ENCODE measurements at regions not wholly inside any gene's neighbourhood (a gene's known extent, or its start where the extent isn't known, plus 50 kb on each side); places are given as distances from the start of the nearest gene placed in this dataset.

GRCh38 chr7:46671108-46671769 is 750.2 kb upstream of the IGFBP3 start:
- no peak for DNase-seq (ENCODE audit: low spot score)

DNA sequence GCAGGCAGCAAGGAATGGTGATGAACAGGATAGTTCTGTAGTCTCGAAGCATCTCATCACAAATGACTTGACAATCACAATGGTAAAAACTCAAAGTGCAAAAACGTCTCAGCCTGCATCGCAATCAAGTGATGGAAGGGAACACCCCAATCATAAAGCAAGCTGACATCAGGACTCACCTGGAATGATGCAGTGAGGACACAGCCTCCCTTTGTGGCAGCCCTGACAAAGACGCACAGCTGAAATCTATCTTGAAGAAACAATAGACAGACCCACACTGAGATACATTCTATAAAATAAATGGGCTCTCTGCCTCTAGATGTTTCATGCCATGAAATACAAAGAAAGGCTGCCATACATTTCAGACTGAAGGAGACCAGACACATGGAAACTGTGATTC is 748.0 kb upstream of the IGFBP3 start:
- no peak for DNase-seq (ENCODE audit: low spot score)

- DNase-seq (ENCODE audit: low spot score), result no peak
These were observed 743.4 kb upstream of the IGFBP3 start for GRCh38 chr7:46664453-46664852.

DNA sequence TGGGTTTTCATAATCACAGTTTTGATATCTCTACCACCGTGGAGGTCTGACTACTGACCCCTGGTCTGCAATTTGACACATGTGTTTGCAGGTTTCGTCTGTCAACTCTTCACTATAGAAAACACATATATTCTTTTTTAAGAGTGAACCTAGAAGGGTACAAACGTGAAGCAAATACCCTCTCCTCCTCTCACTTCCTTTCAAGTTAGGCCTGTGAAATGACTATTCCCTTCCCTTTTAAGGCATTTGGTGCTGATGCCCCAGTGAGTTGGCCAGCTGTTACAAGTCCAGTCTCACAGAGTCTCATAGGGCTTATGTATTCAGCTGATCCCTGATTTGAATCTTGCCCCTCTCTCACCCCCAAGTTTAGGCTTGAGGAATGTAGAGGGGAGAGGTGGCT is 742.0 kb upstream of the IGFBP3 start:
- DNase-seq (ENCODE audit: low spot score), result no peak

DNA sequence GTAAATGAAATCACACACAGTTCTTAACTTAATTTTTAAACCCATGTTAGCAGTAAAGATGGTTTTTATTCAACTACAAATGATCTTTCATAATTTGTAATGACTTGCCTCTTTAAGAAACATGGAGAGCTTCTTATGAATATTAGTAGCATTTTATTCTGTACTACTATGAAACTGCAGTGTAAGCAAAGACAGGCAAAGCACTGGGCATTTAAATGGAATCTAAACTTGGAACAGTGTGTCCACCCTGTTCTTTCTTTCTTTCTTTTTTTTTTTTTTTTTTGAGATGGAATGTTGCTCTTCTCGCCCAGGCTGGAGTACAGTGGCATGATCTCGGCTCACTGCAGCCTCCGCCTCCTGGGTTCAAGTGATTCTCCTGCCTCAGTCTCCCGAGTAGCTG is 740.4 kb upstream of the IGFBP3 start:
- no peak for DNase-seq (ENCODE audit: low spot score)

- no peak for DNase-seq (ENCODE audit: low spot score)
These were observed 739.4 kb upstream of the IGFBP3 start for GRCh38 chr7:46660402-46660980.

DNA sequence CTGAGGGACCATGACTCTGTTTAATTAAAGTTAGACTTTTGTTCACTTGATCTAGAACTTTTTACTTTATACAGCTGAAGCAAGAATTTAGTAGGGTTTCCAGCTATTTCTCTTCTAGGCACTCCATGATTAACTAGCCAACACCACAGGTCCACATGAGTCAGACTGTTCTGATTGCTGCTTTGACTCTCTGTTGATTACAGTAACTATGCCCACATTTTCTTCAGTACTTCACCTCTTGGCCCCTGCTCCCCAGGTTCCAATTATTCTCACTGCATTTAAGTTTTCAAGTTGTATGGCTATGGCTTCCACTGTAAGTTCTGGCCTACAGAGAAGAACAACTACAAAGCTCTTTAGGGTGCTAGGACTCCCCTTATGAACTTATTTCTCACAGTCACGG is 737.2 kb upstream of the IGFBP3 start:
- no peak for DNase-seq (ENCODE audit: low spot score)

- DNase-seq (ENCODE audit: low spot score), result no peak
These were observed 733.7 kb upstream of the IGFBP3 start for GRCh38 chr7:46654546-46655443.

- DNase-seq (ENCODE audit: low spot score), result no peak
These were observed 732.8 kb upstream of the IGFBP3 start for GRCh38 chr7:46653848-46654247.

DNA sequence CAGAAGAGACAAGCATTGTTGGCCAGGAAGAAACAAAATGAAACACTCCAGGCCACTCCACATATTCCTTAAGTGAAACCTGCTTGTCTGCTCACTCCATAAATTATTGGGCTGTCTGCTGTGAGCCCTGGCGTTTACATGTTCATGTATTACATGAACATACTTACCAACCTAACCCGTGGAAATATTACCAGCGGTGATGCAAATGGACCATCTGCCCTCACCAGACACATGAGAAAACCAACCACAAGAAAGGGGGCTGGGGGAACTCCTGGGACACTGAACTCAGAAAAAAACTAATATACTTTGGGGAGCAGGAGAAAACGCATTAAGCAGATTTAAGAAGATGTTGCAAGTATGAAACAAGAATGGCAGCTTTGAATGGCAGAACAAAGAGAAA is 731.2 kb upstream of the IGFBP3 start:
- no peak for DNase-seq (ENCODE audit: low spot score)

GRCh38 chr7:46651561-46652088 is 730.6 kb upstream of the IGFBP3 start:
- DNase-seq (ENCODE audit: low spot score), result no peak

DNA sequence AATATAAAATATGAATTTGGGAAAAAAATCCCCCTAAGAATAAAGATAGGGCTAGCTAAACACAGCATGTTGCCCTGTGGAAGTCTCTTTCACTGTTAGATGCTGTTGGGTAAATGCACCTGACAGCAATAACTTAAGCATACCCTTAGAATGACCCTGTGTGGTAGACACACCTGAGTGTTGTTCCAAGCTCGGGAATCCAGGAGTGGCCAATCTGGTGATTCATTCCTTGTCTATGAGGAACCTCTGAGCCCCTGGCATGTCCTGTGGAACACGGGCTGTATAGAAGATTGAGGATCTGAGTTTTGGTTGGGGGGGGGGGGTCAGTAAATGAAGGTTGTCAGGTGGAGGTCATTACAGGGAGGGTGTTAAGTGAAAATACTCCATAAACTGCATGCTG is 730.0 kb upstream of the IGFBP3 start:
- DNase-seq (ENCODE audit: low spot score), result no peak

- DNase-seq (ENCODE audit: low spot score), result no peak
These were observed 728.8 kb upstream of the IGFBP3 start for GRCh38 chr7:46649876-46650275.

DNA sequence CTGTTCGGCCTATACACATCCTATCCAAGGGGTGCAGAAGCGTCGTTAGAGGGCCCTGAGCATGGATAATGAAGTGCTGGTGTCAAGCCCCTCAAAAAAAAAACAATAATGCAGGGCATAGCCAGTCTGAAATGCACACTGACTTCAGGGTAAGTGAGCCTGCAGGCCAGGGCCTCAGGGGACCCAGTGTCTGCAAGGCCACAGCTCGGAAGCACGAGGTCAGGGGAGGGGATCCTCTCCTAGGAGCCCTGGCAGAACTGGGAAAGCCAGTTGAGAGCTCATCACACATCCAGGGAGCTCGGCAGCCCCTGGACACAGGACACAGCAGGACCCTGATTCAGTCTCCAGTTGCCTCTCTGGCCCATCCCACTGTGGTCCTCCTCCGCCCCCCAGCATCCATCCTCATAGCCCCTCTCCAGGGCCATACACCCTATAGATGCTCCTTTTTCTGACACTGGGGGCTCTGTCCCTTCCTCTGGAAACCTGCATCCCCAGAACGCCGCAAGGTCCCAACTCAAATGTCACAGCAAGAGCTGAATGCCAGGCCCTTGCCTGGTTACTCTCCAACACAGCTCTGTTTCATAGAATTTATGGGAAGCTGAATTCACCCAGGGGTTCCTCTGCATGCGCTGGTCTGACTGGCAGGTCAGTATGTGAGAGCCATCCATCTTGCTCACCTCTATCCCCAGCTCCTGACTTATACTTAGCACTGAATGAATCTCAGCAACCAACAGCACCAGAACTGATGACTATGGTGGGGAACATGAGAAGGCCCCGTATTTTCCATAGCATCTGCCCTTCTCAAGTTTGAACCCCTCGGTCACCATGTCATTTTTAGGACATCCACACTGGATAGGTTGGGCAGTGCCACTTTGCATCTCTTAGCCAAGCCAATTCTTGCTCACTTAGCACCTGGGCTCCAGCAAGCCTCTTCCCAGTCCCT is 717.0 kb upstream of the IGFBP3 start:
- no peak for DNase-seq (ENCODE audit: low spot score)

GRCh38 chr7:46636022-46636421 is 715.0 kb upstream of the IGFBP3 start:
- no peak for DNase-seq (ENCODE audit: low spot score)

- no peak for DNase-seq (ENCODE audit: low spot score)
These were observed 712.7 kb upstream of the IGFBP3 start for GRCh38 chr7:46633630-46634240.

GRCh38 chr7:46633200-46633599 is 712.1 kb upstream of the IGFBP3 start:
- no peak for DNase-seq (ENCODE audit: low spot score)

GRCh38 chr7:46630031-46630430 is 709.0 kb upstream of the IGFBP3 start:
- DNase-seq (ENCODE audit: low spot score), result peak; percentile 31

DNA sequence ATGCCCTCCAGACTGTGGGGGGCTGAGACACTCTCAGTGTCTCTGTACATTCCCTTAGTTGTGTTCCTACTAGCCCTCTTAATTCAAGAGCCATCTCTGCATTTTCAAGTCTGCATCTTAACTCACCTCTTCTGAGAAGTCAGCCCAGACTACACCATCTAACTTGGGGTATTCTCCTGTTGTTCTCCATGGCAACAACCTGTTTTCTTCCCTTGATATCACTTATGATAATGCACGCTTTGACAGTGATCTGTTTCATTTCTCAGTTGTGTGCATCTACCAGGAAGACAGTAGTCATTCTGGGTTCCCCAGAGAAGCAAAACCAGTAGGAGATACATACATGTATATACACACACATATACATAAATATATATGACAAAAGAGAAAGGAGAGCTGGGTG is 707.3 kb upstream of the IGFBP3 start:
- no peak for DNase-seq (ENCODE audit: low spot score)

GRCh38 chr7:46626691-46627310 is 705.7 kb upstream of the IGFBP3 start:
- DNase-seq (ENCODE audit: low spot score), result peak; percentile 29

- no peak for DNase-seq (ENCODE audit: low spot score)
These were observed 705.2 kb upstream of the IGFBP3 start for GRCh38 chr7:46626261-46626660.
